HG02970 (cell line): ENCODE measurements at regions not wholly inside any gene's neighbourhood (a gene's known extent, or its start where the extent isn't known, plus 50 kb on each side); places are given as distances from the start of the nearest gene placed in this dataset.

ENCODE experiments used
- ATAC-seq: cut with Tn5 transposase; IDR thresholded peaks from one replicate; pipeline ENCODE4 v1.9.1; 2021; ENCODE audit warnings: mild to moderate bottlenecking, moderate library complexity, moderate number of reproducible peaks; ENCODE audit not compliant: unreplicated experiment, low FRiP score

DNA sequence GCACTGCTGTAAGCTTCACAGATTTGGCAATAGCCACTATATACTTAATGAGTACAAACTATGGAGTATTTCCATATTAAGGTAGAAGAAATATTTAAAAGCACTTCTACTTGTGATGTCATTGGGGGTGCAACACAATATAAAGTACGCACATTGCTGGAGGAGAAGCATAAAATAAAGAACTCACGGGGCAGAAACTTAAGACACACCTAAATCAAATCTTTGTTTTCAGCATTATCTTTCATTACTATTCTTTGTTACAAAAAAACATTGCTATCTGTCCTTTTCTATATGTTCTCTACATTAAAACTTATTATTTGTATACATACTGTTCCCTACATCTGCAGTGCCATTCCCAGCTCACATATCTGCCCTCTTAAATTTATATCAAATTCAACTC, 93.3 kb upstream of the VPREB1 start:
- ATAC-seq = no peak

DNA sequence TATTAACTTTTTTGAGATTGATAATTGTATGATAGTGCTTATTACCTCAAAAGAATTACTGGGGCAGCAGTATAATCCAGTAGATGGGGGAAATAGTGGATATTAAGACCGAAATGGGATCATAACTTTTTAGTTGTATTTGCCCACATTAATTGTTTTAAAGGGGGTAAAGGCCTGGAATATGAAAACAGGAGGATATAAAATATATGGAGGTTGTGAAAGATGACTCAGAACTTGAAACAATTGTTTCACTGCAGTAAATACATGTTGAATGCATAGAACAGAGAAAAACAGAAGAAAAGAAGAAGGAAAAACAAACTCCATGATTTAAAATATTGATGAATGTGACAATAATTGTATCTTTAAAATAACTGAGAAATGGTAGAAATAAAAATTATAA, 94.1 kb upstream of the VPREB1 start:
- ATAC-seq = no peak

DNA sequence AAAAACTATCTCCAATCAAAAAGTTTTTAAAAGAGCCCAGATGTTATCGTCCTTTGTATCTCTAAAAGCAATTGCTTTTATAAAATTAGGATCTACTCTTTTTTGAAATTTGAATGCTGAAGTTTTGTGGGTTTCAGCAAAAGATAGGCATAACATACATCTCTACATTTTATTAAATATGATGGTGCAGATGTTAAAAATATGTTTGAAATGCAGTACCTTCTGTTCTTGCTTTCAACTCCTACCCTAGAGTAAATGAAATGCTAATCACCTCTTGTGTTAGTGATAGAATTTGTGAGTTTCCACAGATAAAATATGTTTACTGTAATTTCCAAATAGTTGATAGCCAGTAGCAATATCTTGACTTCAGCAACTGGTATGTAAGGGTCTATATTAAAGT, 95.7 kb upstream of the VPREB1 start:
- no peak for ATAC-seq

DNA sequence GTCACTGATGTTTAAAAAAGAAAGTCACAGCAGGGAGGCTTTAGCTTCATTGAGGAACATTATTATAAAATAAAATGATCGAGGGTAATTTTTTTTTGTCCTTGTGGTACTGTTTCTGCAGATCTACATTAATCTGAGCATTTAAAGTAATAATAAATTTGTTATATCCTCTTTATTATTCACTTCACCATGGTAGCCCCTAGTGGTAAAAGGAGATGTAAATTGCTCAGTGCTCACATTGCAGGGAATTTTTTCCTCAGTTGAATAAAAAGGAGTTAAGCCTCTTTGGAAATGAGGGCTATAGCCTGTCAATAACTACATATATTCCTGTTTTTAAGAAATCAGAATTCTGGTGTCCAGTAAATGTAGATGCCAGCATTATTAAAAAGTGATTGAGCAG, 99.7 kb upstream of the VPREB1 start:
- ATAC-seq = no peak

DNA sequence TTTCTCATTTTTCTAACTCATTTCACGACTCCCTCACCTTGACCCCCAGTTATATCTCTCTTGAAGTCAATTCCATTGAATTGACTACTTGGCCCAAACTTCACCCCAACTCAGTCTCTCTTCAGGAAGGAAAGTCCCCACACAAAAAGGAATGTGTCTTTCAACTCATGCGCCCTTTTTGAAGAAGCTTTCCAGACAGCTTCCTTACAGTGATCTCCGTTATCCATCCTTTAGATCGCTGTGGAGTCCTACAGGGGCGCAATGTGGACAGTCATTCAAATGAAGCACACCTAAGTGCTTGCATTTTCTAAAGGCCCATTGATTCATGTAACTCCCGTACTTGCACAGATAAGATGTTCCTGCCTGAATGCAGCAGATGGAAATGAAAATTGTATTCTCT, 101.1 kb upstream of the VPREB1 start:
- ATAC-seq = no peak

DNA sequence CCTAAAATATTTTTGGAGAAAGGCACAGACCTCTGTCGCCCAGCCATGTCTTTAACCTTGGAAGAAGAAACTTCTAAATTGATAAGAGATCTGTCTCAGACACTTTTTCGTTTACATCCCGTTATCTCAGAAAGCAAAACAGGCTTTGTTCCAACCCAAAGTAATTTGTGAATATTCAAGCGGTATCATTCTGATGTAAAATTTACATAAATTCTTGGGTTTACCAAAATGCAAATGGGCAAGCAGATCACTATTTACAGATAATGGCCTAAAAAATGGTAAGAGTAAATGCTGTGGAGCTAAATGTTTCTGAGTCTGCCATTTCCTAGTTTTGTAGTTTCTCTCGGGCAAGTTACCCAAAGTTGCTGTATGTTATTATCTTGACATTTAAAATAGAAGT, 101.9 kb upstream of the VPREB1 start:
- no peak for ATAC-seq

DNA sequence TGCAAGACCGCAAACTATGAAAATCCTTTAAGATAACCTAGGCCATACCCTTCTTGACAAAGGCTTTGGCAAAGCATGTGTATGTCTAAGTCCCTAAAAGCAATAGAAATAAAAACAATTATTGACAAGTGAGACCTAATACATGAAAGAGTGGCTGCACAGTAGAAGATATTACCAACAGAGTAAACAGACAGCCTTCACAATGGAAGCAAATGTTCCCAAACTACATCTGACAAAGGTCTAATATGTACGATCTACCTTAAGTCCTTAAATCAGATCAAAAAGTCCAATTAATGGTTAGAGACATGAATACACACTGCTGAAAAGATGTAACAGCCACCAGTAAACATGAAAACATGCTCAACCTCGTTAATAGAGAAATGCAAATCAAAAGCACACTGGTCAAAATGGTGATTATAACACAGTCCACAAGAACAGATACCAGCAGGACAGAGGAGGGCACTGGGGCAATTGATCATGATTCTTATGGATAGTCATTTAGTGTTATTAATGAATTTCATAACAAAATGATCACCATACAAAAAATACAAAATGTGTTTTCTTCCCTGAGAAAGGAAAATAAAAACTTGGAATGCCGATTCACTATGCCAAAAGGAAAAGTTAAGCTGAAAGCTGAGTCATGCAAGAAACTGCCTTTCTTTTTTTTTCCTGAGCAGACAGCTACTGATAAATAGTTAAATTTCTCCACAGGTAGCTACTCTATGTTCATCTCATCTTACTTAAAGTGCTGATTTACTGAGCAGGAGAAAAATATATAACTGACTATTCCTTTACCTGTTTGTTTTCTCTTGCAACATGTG, 102.6 kb upstream of the VPREB1 start:
- ATAC-seq = no peak

DNA sequence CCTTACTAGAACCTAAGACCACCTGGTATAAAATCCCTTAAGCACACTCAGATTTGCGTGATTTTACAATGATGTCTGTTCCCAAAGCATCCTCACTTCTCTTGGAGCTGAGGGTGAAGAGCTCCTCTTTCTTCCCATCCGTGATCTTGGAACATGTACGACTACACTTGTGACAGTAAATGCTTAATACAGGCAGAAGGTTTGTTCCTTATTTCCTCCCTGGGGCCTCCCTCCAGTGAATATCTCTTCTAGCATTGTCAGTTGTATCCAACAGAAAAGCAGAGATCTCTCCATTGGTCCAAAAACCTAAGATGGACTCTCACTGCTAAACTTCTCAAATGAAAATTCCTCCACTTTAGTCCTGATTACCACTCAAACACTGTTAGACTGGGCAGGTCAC, 103.6 kb upstream of the VPREB1 start:
- no peak for ATAC-seq

DNA sequence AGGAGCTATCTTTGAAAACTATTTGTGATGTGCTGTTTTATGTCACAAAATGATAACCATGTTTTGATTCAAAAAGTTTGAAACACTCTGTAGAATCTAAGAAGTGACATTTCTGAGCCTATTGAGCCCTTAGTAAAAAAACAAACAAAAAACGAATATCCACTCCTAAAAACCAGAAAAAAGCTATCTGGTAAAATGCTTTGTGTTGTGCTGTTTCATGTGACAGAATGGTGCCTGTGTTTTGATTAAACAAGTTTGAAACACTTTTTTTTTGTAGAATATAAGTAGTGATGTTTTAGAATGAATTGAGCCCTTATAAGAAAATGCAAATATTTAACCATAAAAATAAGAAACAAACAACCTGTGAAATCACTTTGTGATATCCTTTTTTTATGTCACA, 105.2 kb upstream of the VPREB1 start:
- ATAC-seq = no peak

DNA sequence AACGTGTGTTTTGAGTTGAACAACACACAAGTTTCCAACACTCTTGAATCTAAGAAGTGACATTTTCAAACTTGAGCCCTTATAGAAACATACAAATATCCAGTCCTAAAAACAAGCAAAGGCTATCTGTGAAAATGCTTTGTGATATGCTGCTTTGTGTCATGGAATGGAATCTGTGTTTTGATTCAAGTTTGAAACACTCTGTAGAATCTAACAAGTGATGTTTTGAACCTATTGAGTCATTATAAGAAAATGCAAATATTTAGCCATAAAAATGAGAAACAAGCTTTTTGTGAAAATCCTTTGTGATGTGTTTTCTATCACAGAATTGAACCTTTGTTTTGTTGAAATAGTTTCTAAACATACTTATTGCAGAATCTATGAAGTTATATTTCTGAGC, 105.7 kb upstream of the VPREB1 start:
- ATAC-seq = no peak

DNA sequence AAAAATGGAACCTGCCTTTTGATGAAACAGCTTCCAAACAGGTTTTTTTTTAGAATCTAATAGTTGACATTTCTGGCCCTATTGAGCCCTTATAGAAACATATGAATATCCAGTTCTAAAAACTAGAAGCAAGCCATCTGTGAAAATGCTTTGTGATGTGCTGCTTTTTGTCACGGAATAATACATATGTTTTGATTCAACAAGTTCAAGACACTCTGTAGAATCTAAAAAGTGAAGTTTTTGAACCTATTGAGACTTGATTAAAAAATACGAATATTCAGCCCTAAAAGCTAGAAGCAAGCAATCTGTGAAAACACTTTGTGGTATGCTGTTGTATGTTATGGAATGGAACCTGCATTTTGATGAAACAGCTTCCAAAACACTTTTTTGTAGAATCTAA, 106.7 kb upstream of the VPREB1 start:
- no peak for ATAC-seq

DNA sequence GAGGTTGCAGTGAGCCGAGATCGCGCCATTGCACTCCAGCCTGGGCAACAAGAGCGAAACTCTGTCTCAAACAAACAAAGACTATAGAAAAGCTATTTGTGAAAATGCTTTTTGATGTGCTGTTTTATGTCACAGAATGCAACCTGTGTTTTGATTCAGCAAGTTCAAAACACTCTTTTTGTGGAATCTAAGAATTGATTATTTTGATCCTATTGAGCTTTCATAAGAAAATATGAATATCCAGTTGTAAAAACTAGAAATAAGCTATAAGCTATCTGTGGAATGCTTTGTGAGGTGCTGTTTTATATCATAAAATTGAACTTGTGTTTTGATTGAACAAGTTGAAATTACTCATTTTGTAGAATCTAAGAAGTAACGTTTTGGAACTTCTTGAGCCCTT, 110.7 kb upstream of the VPREB1 start:
- no peak for ATAC-seq

DNA sequence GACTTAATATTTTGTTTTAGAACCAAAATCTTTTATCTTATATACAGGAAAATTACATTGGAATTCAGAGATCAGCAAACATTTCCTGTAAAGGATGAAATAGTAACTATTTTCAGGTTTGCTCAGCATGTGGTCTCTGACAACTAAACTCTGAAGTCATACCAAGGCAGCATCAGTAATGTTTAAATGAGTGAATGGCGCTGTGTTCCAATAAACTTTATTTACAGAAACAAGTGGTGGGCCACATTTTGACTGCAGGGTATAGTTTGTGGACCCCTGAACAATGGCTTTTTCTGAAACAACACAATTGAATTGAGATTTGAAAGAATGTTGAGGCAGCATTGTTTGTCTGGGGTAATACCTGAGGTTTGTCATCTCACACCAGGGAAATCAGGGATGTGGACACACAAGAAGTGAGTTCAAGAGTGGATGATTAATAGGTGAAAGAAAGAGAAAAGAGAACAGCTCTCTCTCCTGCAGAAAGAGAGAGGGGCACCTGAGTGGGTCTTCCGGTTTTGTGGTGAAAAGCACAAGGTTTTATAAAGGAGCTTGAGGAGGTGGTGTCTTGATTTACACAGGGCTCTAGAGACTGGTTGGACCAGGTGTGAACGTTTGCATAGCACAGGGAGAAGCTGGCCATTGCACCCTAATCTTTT, 113.5 kb upstream of the VPREB1 start:
- ATAC-seq = no peak

DNA sequence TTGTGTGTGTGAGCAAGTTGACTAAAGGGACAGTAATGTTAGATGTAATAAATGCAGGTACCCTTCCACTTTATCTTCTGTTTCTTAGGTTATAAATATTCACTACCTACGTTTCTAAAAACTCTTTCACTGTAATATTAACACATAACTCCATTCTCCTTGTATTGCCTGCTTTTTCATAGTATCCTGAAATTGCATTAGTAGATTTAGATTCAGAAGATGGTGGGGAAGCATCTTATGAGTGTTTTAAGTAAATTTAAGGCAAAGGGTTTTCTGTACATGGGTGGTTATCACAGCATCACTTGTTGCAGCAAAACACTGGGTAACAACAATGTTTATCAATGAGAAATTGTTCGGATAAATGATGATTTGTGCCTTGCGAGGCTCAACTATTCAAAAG, 115.2 kb upstream of the VPREB1 start:
- ATAC-seq = no peak

DNA sequence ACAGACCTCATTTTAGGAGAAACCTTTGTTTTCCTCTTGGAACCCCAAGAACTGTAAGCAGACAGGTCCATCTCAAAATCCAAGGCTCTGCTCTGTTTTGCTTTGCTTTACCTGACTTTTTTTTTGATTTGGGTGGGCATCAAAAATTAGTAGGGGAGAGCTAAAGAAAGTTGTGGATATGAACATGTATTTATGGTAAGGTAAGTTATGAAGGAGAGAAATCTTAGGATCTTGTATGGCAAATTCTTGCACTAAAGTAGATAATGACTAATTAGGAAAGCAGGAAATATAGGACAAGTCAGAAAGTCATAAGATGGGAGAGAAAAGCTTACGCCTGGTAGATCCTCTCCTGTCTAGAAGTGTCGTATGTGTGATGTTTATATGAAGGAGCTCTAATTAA, 116.1 kb upstream of the VPREB1 start:
- ATAC-seq = no peak

DNA sequence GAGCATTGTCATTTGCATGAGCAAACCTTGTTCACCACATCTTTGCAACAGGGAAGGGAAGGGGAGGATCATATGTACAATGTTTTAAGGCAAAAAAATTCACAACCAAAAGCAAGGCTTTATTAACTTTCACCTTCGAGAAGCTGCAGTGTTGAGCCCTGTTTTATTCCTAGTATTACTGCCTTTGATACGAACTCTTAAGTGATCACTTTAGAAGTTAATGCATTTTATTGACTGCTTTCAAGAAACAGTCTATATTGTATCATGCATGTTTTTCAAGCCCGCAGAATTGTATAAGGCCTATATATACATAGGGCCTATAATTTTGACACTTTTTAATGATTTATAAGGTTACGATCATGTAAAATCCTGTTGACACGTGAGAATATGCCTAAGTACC, 117.5 kb upstream of the VPREB1 start:
- no peak for ATAC-seq

DNA sequence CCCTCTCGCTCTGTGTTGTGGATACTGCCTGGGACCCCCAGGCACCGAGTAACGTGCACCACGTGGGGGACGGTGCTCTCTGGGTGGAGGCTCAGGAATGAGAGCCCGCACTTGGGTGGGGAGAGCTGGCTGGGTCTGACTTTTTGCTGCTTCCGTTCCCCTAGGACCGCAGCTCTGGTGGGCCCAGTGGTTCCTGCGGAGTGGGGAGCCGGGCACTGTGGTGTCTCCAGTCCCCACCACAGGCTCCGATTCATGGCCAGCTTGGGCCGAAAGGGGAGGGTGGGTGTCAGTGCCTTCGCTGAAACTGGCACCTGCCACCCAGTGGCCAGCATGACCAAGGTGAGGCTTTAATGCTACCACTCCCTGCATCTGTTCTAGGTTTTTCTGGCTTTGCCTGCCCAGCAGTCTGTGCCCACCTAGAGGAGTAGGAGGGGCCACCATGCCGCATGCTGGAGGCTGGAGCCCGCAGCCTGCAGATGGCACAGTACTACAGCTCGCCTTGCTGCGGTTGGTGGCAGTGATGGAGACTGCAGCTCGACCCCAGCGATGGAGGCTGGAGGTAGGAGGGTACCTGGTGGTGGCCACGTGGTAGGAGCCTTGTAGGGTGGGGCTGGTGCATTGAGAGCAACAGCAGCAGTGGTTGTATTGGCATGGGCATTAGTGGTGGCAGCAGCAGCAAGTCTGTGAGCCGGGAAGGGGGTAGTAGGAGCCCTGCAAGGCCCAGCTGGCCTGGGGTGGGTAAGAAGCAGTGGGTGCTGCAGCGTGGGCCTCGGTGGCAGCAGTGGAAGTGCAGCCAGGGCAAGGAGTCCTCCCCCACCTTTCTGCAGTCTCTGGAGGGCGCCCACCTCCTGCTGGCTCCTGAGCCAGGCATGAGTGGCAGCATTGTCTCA, 118.8 kb upstream of the VPREB1 start:
- ATAC-seq = no peak

DNA sequence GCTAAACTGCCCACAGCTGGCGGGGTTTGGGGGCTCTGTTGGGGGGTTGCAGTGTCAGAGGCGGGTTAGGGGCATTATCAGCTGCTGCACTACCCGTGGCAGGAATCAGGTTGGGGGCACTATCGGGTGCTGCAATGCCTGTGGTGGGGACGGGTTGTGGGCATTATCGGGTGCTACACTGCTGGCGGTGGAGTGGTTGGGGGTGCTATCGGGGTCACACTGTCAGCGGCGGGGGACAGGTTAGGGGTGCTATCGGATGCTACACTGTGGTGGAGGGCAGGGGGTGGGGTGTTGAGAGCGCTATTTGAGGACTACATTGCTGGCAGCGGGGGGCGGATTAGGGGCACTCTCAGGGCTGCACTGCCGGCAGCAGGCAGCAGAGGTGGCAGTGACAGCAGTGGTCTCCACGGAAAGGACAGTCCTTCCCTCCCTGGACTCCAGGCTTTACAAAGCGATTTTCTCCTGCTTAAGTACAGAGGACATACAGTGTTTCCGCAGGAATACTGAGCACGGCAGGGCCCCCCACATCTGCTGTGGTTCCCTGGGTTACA, 119.5 kb upstream of the VPREB1 start:
- no peak for ATAC-seq

DNA sequence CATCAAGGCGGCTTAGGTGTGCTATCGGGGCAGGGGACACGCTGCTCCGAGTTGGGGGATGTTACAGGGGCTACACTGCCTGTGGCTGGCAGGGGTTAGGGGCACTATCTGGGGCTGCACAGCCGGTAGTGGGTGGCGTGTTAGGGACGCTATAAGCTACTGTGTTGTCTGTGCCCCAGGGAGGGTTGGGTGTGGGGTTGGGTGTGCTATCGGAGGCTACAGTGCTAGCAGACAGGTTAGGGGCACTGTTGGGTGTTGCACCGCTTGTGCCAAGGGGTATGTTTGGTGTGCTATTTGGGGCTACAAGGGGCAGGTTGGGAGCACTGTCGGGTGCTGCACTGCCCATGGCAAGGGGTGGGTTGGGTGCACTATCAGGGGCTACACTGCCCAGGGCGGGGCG, 120.2 kb upstream of the VPREB1 start:
- ATAC-seq = no peak

DNA sequence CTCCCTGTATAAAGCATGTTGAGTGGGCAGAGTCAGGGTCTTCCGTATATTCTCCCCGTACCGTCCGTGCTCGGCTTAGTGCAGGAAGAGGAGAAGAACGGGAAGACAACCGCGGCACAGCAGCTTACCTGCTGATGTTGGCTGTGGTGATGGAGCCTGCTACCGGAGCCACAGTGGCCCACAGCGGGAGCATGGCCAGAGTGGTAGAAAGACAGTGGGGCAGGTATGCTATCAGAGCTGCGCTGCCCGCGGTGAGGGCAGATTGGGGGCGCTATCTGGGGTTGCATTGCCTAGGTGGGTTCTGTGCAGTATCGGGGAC, 120.7 kb upstream of the VPREB1 start:
- no peak for ATAC-seq
